Esophagus squamous epithelium (tissue), 4 donors: ENCODE measurements at regions not wholly inside any gene's neighbourhood (a gene's known extent, or its start where the extent isn't known, plus 50 kb on each side); places are given as distances from the start of the nearest gene placed in this dataset.

Experiments
- CTCF ChIP-seq, 6 experiments: fragments of 450-650 bp in 4 of 6; fragments of 200-600 bp in 2 of 6; sonication (generic) in 2 of 6; IDR thresholded peaks; one replicate each; pipeline ENCODE4 v1.5.1; 2016 to 2019; ENCODE audit warnings: antibody characterized with exemption in 6 of 6, mild to moderate bottlenecking in 4 of 6, moderate library complexity in 4 of 6
- POLR2A ChIP-seq, 4 donors: fragments of 450-650 bp; IDR thresholded peaks; one replicate each; pipeline ENCODE4 v1.6.1; 2017; ENCODE audit warnings: antibody characterized with exemption in 4 of 4, mild to moderate bottlenecking in 4 of 4, moderate library complexity in 3 of 4

GRCh38 chr6:1538810-1539478 lies 70.8 kb upstream of the FOXC1 start:
- TF ChIP-seq CTCF (IDR thresholded peaks at IDR 0.05) (no peak), POLR2A (IDR thresholded peaks at IDR 0.05) (no peak)
